Prostate gland (tissue), 2 donors: ENCODE measurements at regions not wholly inside any gene's neighbourhood (a gene's known extent, or its start where the extent isn't known, plus 50 kb on each side); places are given as distances from the start of the nearest gene placed in this dataset.

Experiments
- CTCF ChIP-seq, 4 experiments: fragments of 200-600 bp in 2 of 4; fragments of 450-650 bp in 2 of 4; sonication (generic) in 2 of 4; IDR thresholded peaks; 1 replicate in 3 of 4; 2 replicates in 1 of 4; pipeline ENCODE4 v1.5.1; 2016 to 2019; ENCODE audit warnings: antibody characterized with exemption in 4 of 4, mild to moderate bottlenecking in 2 of 4, moderate library complexity in 2 of 4
- POLR2A ChIP-seq: fragments of 450-650 bp; IDR thresholded peaks from one replicate; pipeline ENCODE4 v1.6.1; 2016; ENCODE audit warnings: antibody characterized with exemption, mild to moderate bottlenecking
- POLR2AphosphoS5 ChIP-seq: sonication (generic); formaldehyde crosslinking; IDR thresholded peaks from one replicate; pipeline ENCODE4 v1.6.1; 2017; ENCODE audit warnings: antibody characterized with exemption

- TF ChIP-seq CTCF (IDR thresholded peaks at IDR 0.05) (no peak), POLR2A (no peak), POLR2AphosphoS5 (no peak)
Measured at GRCh38 chr6:14851281-14851680, 394.6 kb upstream of the JARID2 start.
